ENCODE measurements at regions not wholly inside any gene's neighbourhood (a gene's known extent, or its start where the extent isn't known, plus 50 kb on each side); places are given as distances from the start of the nearest gene placed in this dataset.

DNA sequence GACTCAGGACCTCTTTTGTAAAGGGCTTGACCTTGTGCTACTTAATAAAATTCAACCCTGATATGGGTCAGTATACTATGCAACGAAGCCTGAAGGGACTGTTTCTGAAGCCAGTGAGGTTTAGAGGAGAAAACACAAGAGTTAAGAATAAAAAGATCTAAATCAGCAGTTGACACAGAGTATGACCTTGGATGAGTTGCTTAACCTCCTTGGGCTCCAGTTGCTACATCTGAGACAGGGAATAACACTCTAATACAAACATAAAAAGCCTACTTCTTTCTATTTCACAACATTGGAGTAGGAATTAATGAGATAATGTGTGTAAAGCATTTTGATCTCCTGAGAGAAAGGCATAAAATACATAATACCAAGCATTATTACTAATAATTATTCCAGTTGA is 882.4 kb upstream of the ADGRL2 start:
- Histone ChIP-seq H3K9me3 (ENCODE audit: insufficient read depth, low read length) (no peaks in the 10 kb centered on the region), H3K27me3 (ENCODE audit: low read length) (no peaks in the 10 kb centered on the region), H4K20me1 (ENCODE audit: low read depth, low read length) (no peaks in the 10 kb centered on the region), H3F3A (ENCODE audit: insufficient read depth) (no peaks in the 10 kb centered on the region), H3K4me2 (ENCODE audit: low read depth, low read length, poor library complexity, severe bottlenecking) (no peak overlapping the region), H3K36me3 (ENCODE audit: low read length) (no peaks in the 10 kb centered on the region), H3K4me3 (ENCODE audit: insufficient read depth, low read length, poor library complexity, severe bottlenecking) (no peak overlapping the region), H2AFZ (ENCODE audit: low read depth, low read length, severe bottlenecking) (no peak overlapping the region), H3K9me2 (replicated peaks; ENCODE audit: insufficient read depth, low read length) (no peaks in the 10 kb centered on the region), H3K79me2 (ENCODE audit: insufficient read depth, low read length) (no peaks in the 10 kb centered on the region), H3K27ac (ENCODE audit: low read depth, low read length) (no peak overlapping the region), H3K9ac (ENCODE audit: low read length) (no peak overlapping the region)
- TF ChIP-seq EZH2phosphoT487 (conservative IDR thresholded peaks at IDR 0.05; ENCODE audit: low read length): no peak
- TF ChIP-seq, protein P1, sequence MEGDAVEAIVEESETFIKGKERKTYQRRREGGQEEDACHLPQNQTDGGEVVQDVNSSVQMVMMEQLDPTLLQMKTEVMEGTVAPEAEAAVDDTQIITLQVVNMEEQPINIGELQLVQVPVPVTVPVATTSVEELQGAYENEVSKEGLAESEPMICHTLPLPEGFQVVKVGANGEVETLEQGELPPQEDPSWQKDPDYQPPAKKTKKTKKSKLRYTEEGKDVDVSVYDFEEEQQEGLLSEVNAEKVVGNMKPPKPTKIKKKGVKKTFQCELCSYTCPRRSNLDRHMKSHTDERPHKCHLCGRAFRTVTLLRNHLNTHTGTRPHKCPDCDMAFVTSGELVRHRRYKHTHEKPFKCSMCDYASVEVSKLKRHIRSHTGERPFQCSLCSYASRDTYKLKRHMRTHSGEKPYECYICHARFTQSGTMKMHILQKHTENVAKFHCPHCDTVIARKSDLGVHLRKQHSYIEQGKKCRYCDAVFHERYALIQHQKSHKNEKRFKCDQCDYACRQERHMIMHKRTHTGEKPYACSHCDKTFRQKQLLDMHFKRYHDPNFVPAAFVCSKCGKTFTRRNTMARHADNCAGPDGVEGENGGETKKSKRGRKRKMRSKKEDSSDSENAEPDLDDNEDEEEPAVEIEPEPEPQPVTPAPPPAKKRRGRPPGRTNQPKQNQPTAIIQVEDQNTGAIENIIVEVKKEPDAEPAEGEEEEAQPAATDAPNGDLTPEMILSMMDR (IDR thresholded peaks at IDR 0.05; ENCODE audit: insufficient read depth, low read length, poor library complexity, severe bottlenecking): no peak

DNA sequence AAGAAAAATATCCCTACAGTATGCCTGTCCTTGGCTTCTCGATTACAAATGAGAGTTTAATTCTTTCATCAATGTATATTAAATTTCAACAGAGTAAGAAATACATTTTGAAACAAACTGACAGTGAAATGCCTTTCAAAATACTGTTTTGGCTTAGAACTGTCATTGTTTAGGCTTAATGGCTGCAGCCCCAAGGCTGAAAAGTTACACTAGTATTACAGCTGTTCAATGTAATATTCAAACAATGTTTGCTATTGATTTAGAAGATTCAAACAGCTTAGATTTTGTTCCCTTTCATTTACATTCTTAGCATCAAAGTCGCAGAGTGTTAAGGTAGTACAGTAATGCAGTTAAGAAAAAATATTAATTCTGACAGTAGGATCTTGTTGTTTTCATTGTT is 882.9 kb upstream of the ADGRL2 start:
- Histone ChIP-seq H3K9me2 (replicated peaks; ENCODE audit: insufficient read depth, low read length) (no peaks in the 10 kb centered on the region), H3K79me2 (ENCODE audit: insufficient read depth, low read length) (no peaks in the 10 kb centered on the region), H3K9ac (ENCODE audit: low read length) (no peak overlapping the region), H2AFZ (ENCODE audit: low read depth, low read length, severe bottlenecking) (no peak overlapping the region), H3K27ac (ENCODE audit: low read depth, low read length) (no peak overlapping the region), H3K36me3 (ENCODE audit: low read length) (no peaks in the 10 kb centered on the region), H3F3A (ENCODE audit: insufficient read depth) (no peaks in the 10 kb centered on the region), H3K27me3 (ENCODE audit: low read length) (no peaks in the 10 kb centered on the region), H4K20me1 (ENCODE audit: low read depth, low read length) (no peaks in the 10 kb centered on the region), H3K4me2 (ENCODE audit: low read depth, low read length, poor library complexity, severe bottlenecking) (no peak overlapping the region), H3K9me3 (ENCODE audit: insufficient read depth, low read length) (no peaks in the 10 kb centered on the region), H3K4me3 (ENCODE audit: insufficient read depth, low read length, poor library complexity, severe bottlenecking) (no peak overlapping the region)
- no peak for TF ChIP-seq EZH2phosphoT487 (conservative IDR thresholded peaks at IDR 0.05; ENCODE audit: low read length)
- TF ChIP-seq, protein P1 (IDR thresholded peaks at IDR 0.05; ENCODE audit: insufficient read depth, low read length, poor library complexity, severe bottlenecking): no peak

DNA sequence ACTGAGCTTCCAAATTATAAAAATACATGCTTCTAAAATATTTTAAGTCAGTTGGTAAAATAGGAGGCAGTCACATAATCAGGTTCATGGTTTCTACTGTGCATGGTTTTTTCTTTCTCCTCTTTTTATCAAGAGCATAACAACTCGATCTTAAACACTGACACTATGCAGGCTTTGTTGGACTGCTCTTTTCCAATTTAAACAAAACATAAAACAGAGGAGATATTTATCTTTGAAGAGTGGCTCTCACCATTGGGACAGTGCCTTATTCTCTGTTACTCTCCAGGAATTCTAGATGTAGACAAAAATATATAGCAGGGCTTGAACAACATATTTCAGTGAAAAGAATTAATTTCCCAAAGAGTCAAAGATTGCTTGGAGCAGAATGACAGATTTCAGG is 883.5 kb upstream of the ADGRL2 start:
- Histone ChIP-seq H3F3A (ENCODE audit: insufficient read depth) (no peaks in the 10 kb centered on the region), H3K36me3 (ENCODE audit: low read length) (no peaks in the 10 kb centered on the region), H3K9me3 (ENCODE audit: insufficient read depth, low read length) (no peaks in the 10 kb centered on the region), H2AFZ (ENCODE audit: low read depth, low read length, severe bottlenecking) (no peak overlapping the region), H3K27me3 (ENCODE audit: low read length) (no peaks in the 10 kb centered on the region), H3K9ac (ENCODE audit: low read length) (no peak overlapping the region), H4K20me1 (ENCODE audit: low read depth, low read length) (no peaks in the 10 kb centered on the region), H3K9me2 (replicated peaks; ENCODE audit: insufficient read depth, low read length) (no peaks in the 10 kb centered on the region), H3K79me2 (ENCODE audit: insufficient read depth, low read length) (no peaks in the 10 kb centered on the region), H3K4me2 (ENCODE audit: low read depth, low read length, poor library complexity, severe bottlenecking) (no peak overlapping the region), H3K27ac (ENCODE audit: low read depth, low read length) (no peak overlapping the region), H3K4me3 (ENCODE audit: insufficient read depth, low read length, poor library complexity, severe bottlenecking) (no peak overlapping the region)
- no peak for TF ChIP-seq EZH2phosphoT487 (conservative IDR thresholded peaks at IDR 0.05; ENCODE audit: low read length)
- TF ChIP-seq, protein P1 (IDR thresholded peaks at IDR 0.05; ENCODE audit: insufficient read depth, low read length, poor library complexity, severe bottlenecking): no peak

Data from SU-DHL-6 (cell line).